ENCODE measurements at regions not wholly inside any gene's neighbourhood (a gene's known extent, or its start where the extent isn't known, plus 50 kb on each side); places are given as distances from the start of the nearest gene placed in this dataset.

- Histone ChIP-seq H3K27me3 (ENCODE audit: control insufficient read depth, insufficient read depth, low read length) (peaks cover 12% of the 10 kb centered on the region), H3K27ac (ENCODE audit: low read depth, low read length) (no peak overlapping the region), H3K9me3 (ENCODE audit: control insufficient read depth, insufficient read depth, low read length) (no peaks in the 10 kb centered on the region), H3K4me3 (ENCODE audit: low read depth, low read length) (no peak overlapping the region)
- CTCF ChIA-PET, result no interaction called here
- no peak for DNase-seq (ENCODE audit: low read depth, low spot score)
- TF ChIP-seq CTCF (IDR thresholded peaks at IDR 0.05; ENCODE audit: low read depth, low read length), result no peak
- POLR2A ChIA-PET, result no interaction called here
Observed at GRCh38 chr17:65459677-65460347, 101.6 kb downstream of the AXIN2 start.

- peaks cover 8% of the 10 kb centered on the region for H3K27me3 ChIP-seq (ENCODE audit: control insufficient read depth, insufficient read depth, low read length)
- POLR2A ChIA-PET, result no interaction called here
- H3K27ac ChIP-seq (ENCODE audit: low read depth, low read length), result no peak overlapping the region
- TF ChIP-seq CTCF (IDR thresholded peaks at IDR 0.05; ENCODE audit: low read depth, low read length), result no peak
- H3K4me3 ChIP-seq (ENCODE audit: low read depth, low read length), result no peak overlapping the region
- H3K9me3 ChIP-seq (ENCODE audit: control insufficient read depth, insufficient read depth, low read length), result no peaks in the 10 kb centered on the region
- no peak for DNase-seq (ENCODE audit: low read depth, low spot score)
- CTCF ChIA-PET, result no interaction called here
Observed at GRCh38 chr17:65457635-65458257, 103.7 kb downstream of the AXIN2 start.

- no peak for TF ChIP-seq CTCF (IDR thresholded peaks at IDR 0.05; ENCODE audit: low read depth, low read length)
- CTCF ChIA-PET, result interaction anchor here (1.2 kb wide), 1 partner anchor 98 kb away, joined by 4 read pairs; no protein-coding TSS in a partner anchor
- no peak overlapping the region for H3K27ac ChIP-seq (ENCODE audit: low read depth, low read length)
- POLR2A ChIA-PET, result no interaction called here
- H3K27me3 ChIP-seq (ENCODE audit: control insufficient read depth, insufficient read depth, low read length), result peaks cover 8% of the 10 kb centered on the region
- H3K9me3 ChIP-seq (ENCODE audit: control insufficient read depth, insufficient read depth, low read length), result no peaks in the 10 kb centered on the region
- no peak overlapping the region for H3K4me3 ChIP-seq (ENCODE audit: low read depth, low read length)
- no peak for DNase-seq (ENCODE audit: low read depth, low spot score)
Observed at GRCh38 chr17:65457183-65457582, 104.3 kb downstream of the AXIN2 start.

- no peak for DNase-seq (ENCODE audit: low read depth, low spot score)
- Histone ChIP-seq H3K27ac (ENCODE audit: low read depth, low read length) (no peak overlapping the region), H3K4me3 (ENCODE audit: low read depth, low read length) (no peak overlapping the region), H3K9me3 (ENCODE audit: control insufficient read depth, insufficient read depth, low read length) (no peaks in the 10 kb centered on the region), H3K27me3 (ENCODE audit: control insufficient read depth, insufficient read depth, low read length) (peaks cover 8% of the 10 kb centered on the region)
- ChIA-PET CTCF (interaction anchor here (1.2 kb wide), 2 partner anchors 99 to 708 kb away, joined by 4 read pairs; no protein-coding TSS in a partner anchor), POLR2A (no interaction called here)
- no peak for TF ChIP-seq CTCF (IDR thresholded peaks at IDR 0.05; ENCODE audit: low read depth, low read length)
Observed at GRCh38 chr17:65456368-65457151, 104.9 kb downstream of the AXIN2 start.

- ChIA-PET CTCF (interaction anchor here (0.6 to 1.2 kb wide), 5 partner anchors 13 to 708 kb away, joined by 3 to 4 read pairs (median 4); no protein-coding TSS in a partner anchor), POLR2A (no interaction called here)
- no peak overlapping the region for H3K27ac ChIP-seq (ENCODE audit: low read depth, low read length)
- peaks cover 8% of the 10 kb centered on the region for H3K27me3 ChIP-seq (ENCODE audit: control insufficient read depth, insufficient read depth, low read length)
- H3K9me3 ChIP-seq (ENCODE audit: control insufficient read depth, insufficient read depth, low read length), result no peaks in the 10 kb centered on the region
- no peak overlapping the region for H3K4me3 ChIP-seq (ENCODE audit: low read depth, low read length)
- TF ChIP-seq CTCF (IDR thresholded peaks at IDR 0.05; ENCODE audit: low read depth, low read length), result peak; percentile 57
- no peak for DNase-seq (ENCODE audit: low read depth, low spot score)
Observed at GRCh38 chr17:65455972-65456343, 105.5 kb downstream of the AXIN2 start.
